ENCODE measurements at regions not wholly inside any gene's neighbourhood (a gene's known extent, or its start where the extent isn't known, plus 50 kb on each side); places are given as distances from the start of the nearest gene placed in this dataset.
A peak's percentile ranks its signal among the peaks of the same experiment; 100 is the strongest.

- DNase-seq (ENCODE audit: low read depth) = no peak
Measured at GRCh38 chr6:144578385-144579350, 293.5 kb downstream of the UTRN start.

- DNase-seq (ENCODE audit: low read depth) = no peak
Measured at GRCh38 chr6:144580039-144580438, 294.9 kb downstream of the UTRN start.

GRCh38 chr6:144580771-144581170, 295.6 kb downstream of the UTRN start:
- DNase-seq (ENCODE audit: low read depth) = no peak

- DNase-seq (ENCODE audit: low read depth) = no peak
Measured at GRCh38 chr6:144581812-144582537, 296.8 kb downstream of the UTRN start.

GRCh38 chr6:144582939-144583613, 297.9 kb downstream of the UTRN start:
- DNase-seq (ENCODE audit: low read depth) = peak; percentile 12

- no peak for DNase-seq (ENCODE audit: low read depth)
Measured at GRCh38 chr6:144583614-144583954, 298.4 kb downstream of the UTRN start.

- DNase-seq (ENCODE audit: low read depth) = no peak
Measured at GRCh38 chr6:144585217-144585814, 300.2 kb downstream of the UTRN start.

GRCh38 chr6:144586986-144587385, 301.9 kb downstream of the UTRN start:
- no peak for DNase-seq (ENCODE audit: low read depth)

GRCh38 chr6:144588697-144589325, 303.7 kb downstream of the UTRN start:
- DNase-seq (ENCODE audit: low read depth) = no peak

GRCh38 chr6:144590532-144590931, 305.4 kb downstream of the UTRN start:
- DNase-seq (ENCODE audit: low read depth) = no peak

- no peak for DNase-seq (ENCODE audit: low read depth)
Measured at GRCh38 chr6:144593392-144593791, 308.3 kb downstream of the UTRN start.

GRCh38 chr6:144594585-144594984, 309.4 kb downstream of the UTRN start:
- no peak for DNase-seq (ENCODE audit: low read depth)

- DNase-seq (ENCODE audit: low read depth) = no peak
Measured at GRCh38 chr6:144595266-144595665, 310.1 kb downstream of the UTRN start.

- DNase-seq (ENCODE audit: low read depth) = no peak
Measured at GRCh38 chr6:144597511-144597910, 312.4 kb downstream of the UTRN start.

- DNase-seq (ENCODE audit: low read depth) = no peak
Measured at GRCh38 chr6:144599615-144600014, 314.5 kb downstream of the UTRN start.

- DNase-seq (ENCODE audit: low read depth) = no peak
Measured at GRCh38 chr6:144601221-144601620, 316.1 kb downstream of the UTRN start.

GRCh38 chr6:144602523-144603180, 317.5 kb downstream of the UTRN start:
- no peak for DNase-seq (ENCODE audit: low read depth)

GRCh38 chr6:144606083-144606482, 320.9 kb downstream of the UTRN start:
- no peak for DNase-seq (ENCODE audit: low read depth)

GRCh38 chr6:144607998-144608735, 323.0 kb downstream of the UTRN start:
- no peak for DNase-seq (ENCODE audit: low read depth)

GRCh38 chr6:144612811-144613210, 327.7 kb downstream of the UTRN start:
- no peak for DNase-seq (ENCODE audit: low read depth)

- DNase-seq (ENCODE audit: low read depth) = no peak
Measured at GRCh38 chr6:144613859-144614258, 328.7 kb downstream of the UTRN start.
